ENCODE measurements at regions not wholly inside any gene's neighbourhood (a gene's known extent, or its start where the extent isn't known, plus 50 kb on each side); places are given as distances from the start of the nearest gene placed in this dataset.

- H3K4me1 ChIP-seq, result no peaks in the 10 kb centered on the region
Measured at GRCh38 chrX:144916785-144917184, 330.5 kb upstream of the SPANXN1 start.

GRCh38 chrX:144918936-144919335, 328.4 kb upstream of the SPANXN1 start:
- no peak for DNase-seq
- TF ChIP-seq POLR2A (IDR thresholded peaks at IDR 0.05) (no peak), CTCF (IDR thresholded peaks at IDR 0.05) (no peak)
- H3K4me1 ChIP-seq, result no peaks in the 10 kb centered on the region
- H3K9me3 ChIP-seq, result no peaks in the 10 kb centered on the region
- H3K36me3 ChIP-seq (ENCODE audit: low read depth, missing control alignments), result no peaks in the 10 kb centered on the region
- intact Hi-C loops (cut with DNase I; ENCODE audit: low total_unique reads), result no loop called here
- 82 to 94% methylated on average over 4 of the region's 4 CpGs for WGBS, 2 donors
- H3K4me3 ChIP-seq, result no peak overlapping the region
- H3K27ac ChIP-seq, result no peak overlapping the region
- H3K27me3 ChIP-seq, result no peaks in the 10 kb centered on the region

More at GRCh38 chrX:144916785-144917184, 330.5 kb upstream of the SPANXN1 start:
- no peak overlapping the region for H3K4me3 ChIP-seq
- no peaks in the 10 kb centered on the region for H3K27me3 ChIP-seq
- no peaks in the 10 kb centered on the region for H3K36me3 ChIP-seq (ENCODE audit: low read depth, missing control alignments)
- WGBS, 2 donors, result 52 to 62% methylated on average over 2 of the region's 2 CpGs
- no peaks in the 10 kb centered on the region for H3K9me3 ChIP-seq
- TF ChIP-seq CTCF (IDR thresholded peaks at IDR 0.05) (no peak), POLR2A (IDR thresholded peaks at IDR 0.05) (no peak)
- intact Hi-C loops (cut with DNase I; ENCODE audit: low total_unique reads), result no loop called here
- no peak for DNase-seq
- H3K27ac ChIP-seq, result no peak overlapping the region

- no peaks in the 10 kb centered on the region for H3K9me3 ChIP-seq
- no peaks in the 10 kb centered on the region for H3K36me3 ChIP-seq (ENCODE audit: low read depth, missing control alignments)
- H3K27ac ChIP-seq, result no peak overlapping the region
- DNase-seq, result no peak
- H3K27me3 ChIP-seq, result no peaks in the 10 kb centered on the region
- no peak for TF ChIP-seq CTCF (IDR thresholded peaks at IDR 0.05)
- TF ChIP-seq POLR2A (IDR thresholded peaks at IDR 0.05), result no peak
- 33 to 46% methylated on average over 3 of the region's 3 CpGs for WGBS, 2 donors
- no peaks in the 10 kb centered on the region for H3K4me1 ChIP-seq
- no peak overlapping the region for H3K4me3 ChIP-seq
- intact Hi-C loops (cut with DNase I; ENCODE audit: low total_unique reads), result no loop called here
Measured at GRCh38 chrX:144946666-144947065, 300.6 kb upstream of the SPANXN1 start.
